ENCODE measurements at regions not wholly inside any gene's neighbourhood (a gene's known extent, or its start where the extent isn't known, plus 50 kb on each side); places are given as distances from the start of the nearest gene placed in this dataset.

GRCh38 chr3:30293621-30294240 is 312.7 kb upstream of the TGFBR2 start:
- DNase-seq (ENCODE audit: low read depth in 2 of 2), result peak in 1 of 2 donors; percentile 31
- Histone ChIP-seq H3K27me3 (ENCODE audit: control insufficient read depth, insufficient read depth, low read length) (no peaks in the 10 kb centered on the region), H3K27ac (ENCODE audit: insufficient read depth, low read length) (no peak overlapping the region), H3K79me2 (ENCODE audit: control insufficient read depth, insufficient read depth, low read length) (no peaks in the 10 kb centered on the region), H3K9ac (ENCODE audit: insufficient read depth, low read length) (no peak overlapping the region), H3K9me3 (ENCODE audit: control insufficient read depth, insufficient read depth, low read depth, low read length) (no peaks in the 10 kb centered on the region), H3K4me3 (replicated peaks in 1 of 4; ENCODE audit: control extremely low read depth in 1 of 4, insufficient read depth in 1 of 4, low read depth in 3 of 4, low read length in 4 of 4) (no peak overlapping the region), H4K20me1 (ENCODE audit: control insufficient read depth, extremely low read depth, insufficient read depth, low read length) (no peaks in the 10 kb centered on the region), H3K4me1 (ENCODE audit: control insufficient read depth, extremely low read depth, insufficient read depth, low read length) (no peaks in the 10 kb centered on the region), H2AFZ (ENCODE audit: low read length) (no peak overlapping the region), H3K4me2 (ENCODE audit: extremely low read depth, insufficient read depth, low read length) (no peak overlapping the region), H3K36me3 (ENCODE audit: control insufficient read depth, insufficient read depth, low read length) (no peaks in the 10 kb centered on the region)
- TF ChIP-seq EZH2 (IDR thresholded peaks at IDR 0.05; ENCODE audit: low read length, missing control alignments), result no peak
- no peak for TF ChIP-seq CTCF (conservative IDR thresholded peaks at IDR 0.05 in 1 of 2, IDR thresholded peaks at IDR 0.05 in 1 of 2; ENCODE audit: low read depth in 1 of 2, low read length in 2 of 2)

GRCh38 chr3:30294241-30294667 is 312.1 kb upstream of the TGFBR2 start:
- Histone ChIP-seq H3K4me2 (ENCODE audit: extremely low read depth, insufficient read depth, low read length) (no peak overlapping the region), H3K79me2 (ENCODE audit: control insufficient read depth, insufficient read depth, low read length) (no peaks in the 10 kb centered on the region), H3K27ac (ENCODE audit: insufficient read depth, low read length) (no peak overlapping the region), H4K20me1 (ENCODE audit: control insufficient read depth, extremely low read depth, insufficient read depth, low read length) (no peaks in the 10 kb centered on the region), H3K9me3 (ENCODE audit: control insufficient read depth, insufficient read depth, low read depth, low read length) (no peaks in the 10 kb centered on the region), H3K36me3 (ENCODE audit: control insufficient read depth, insufficient read depth, low read length) (no peaks in the 10 kb centered on the region), H3K9ac (ENCODE audit: insufficient read depth, low read length) (no peak overlapping the region), H3K27me3 (ENCODE audit: control insufficient read depth, insufficient read depth, low read length) (no peaks in the 10 kb centered on the region), H3K4me3 (replicated peaks in 1 of 4; ENCODE audit: control extremely low read depth in 1 of 4, insufficient read depth in 1 of 4, low read depth in 3 of 4, low read length in 4 of 4) (no peak overlapping the region), H2AFZ (ENCODE audit: low read length) (no peak overlapping the region), H3K4me1 (ENCODE audit: control insufficient read depth, extremely low read depth, insufficient read depth, low read length) (no peaks in the 10 kb centered on the region)
- peak in 1 of 2 donors; percentile 42 for DNase-seq (ENCODE audit: low read depth in 2 of 2)
- no peak for TF ChIP-seq CTCF (conservative IDR thresholded peaks at IDR 0.05 in 1 of 2, IDR thresholded peaks at IDR 0.05 in 1 of 2; ENCODE audit: low read depth in 1 of 2, low read length in 2 of 2)
- no peak for TF ChIP-seq EZH2 (IDR thresholded peaks at IDR 0.05; ENCODE audit: low read length, missing control alignments)

- DNase-seq (ENCODE audit: low read depth in 2 of 2), result no peak
- Histone ChIP-seq H4K20me1 (ENCODE audit: control insufficient read depth, extremely low read depth, insufficient read depth, low read length) (no peaks in the 10 kb centered on the region), H3K4me2 (ENCODE audit: extremely low read depth, insufficient read depth, low read length) (no peak overlapping the region), H3K79me2 (ENCODE audit: control insufficient read depth, insufficient read depth, low read length) (no peaks in the 10 kb centered on the region), H3K36me3 (ENCODE audit: control insufficient read depth, insufficient read depth, low read length) (no peaks in the 10 kb centered on the region), H3K27ac (ENCODE audit: insufficient read depth, low read length) (no peak overlapping the region), H3K9ac (ENCODE audit: insufficient read depth, low read length) (no peak overlapping the region), H3K9me3 (ENCODE audit: control insufficient read depth, insufficient read depth, low read depth, low read length) (no peaks in the 10 kb centered on the region), H3K27me3 (ENCODE audit: control insufficient read depth, insufficient read depth, low read length) (no peaks in the 10 kb centered on the region), H2AFZ (ENCODE audit: low read length) (no peak overlapping the region), H3K4me3 (replicated peaks in 1 of 4; ENCODE audit: control extremely low read depth in 1 of 4, insufficient read depth in 1 of 4, low read depth in 3 of 4, low read length in 4 of 4) (no peak overlapping the region), H3K4me1 (ENCODE audit: control insufficient read depth, extremely low read depth, insufficient read depth, low read length) (no peaks in the 10 kb centered on the region)
- TF ChIP-seq CTCF (conservative IDR thresholded peaks at IDR 0.05 in 1 of 2, IDR thresholded peaks at IDR 0.05 in 1 of 2; ENCODE audit: low read depth in 1 of 2, low read length in 2 of 2) (no peak), EZH2 (IDR thresholded peaks at IDR 0.05; ENCODE audit: low read length, missing control alignments) (no peak)
Observed at GRCh38 chr3:30297112-30297511, 309.3 kb upstream of the TGFBR2 start.

Measured in fibroblast of lung (primary cell).